HUES64 (cell line): ENCODE measurements at regions not wholly inside any gene's neighbourhood (a gene's known extent, or its start where the extent isn't known, plus 50 kb on each side); places are given as distances from the start of the nearest gene placed in this dataset.

Experiments
- H3K27ac ChIP-seq: 2 replicates; pipeline ENCODE4 v1.7.0; 2013; ENCODE audit warnings: low read depth, low read length, inconsistent platforms
- H3K27me3 ChIP-seq: 2 replicates; pipeline ENCODE4 v1.6.1; 2013; ENCODE audit warnings: mild to moderate bottlenecking, low read length; ENCODE audit not compliant: insufficient read depth
- H3K36me3 ChIP-seq: 2 replicates; pipeline ENCODE4 v1.6.1; 2013; ENCODE audit warnings: mild to moderate bottlenecking, low read length; ENCODE audit not compliant: insufficient read depth
- H3K4me1 ChIP-seq: 2 replicates; pipeline ENCODE4 v1.6.1; 2013; ENCODE audit warnings: mild to moderate bottlenecking, low read length, moderate library complexity; ENCODE audit not compliant: insufficient read depth
- H3K4me3 ChIP-seq: 2 replicates; pipeline ENCODE4 v1.5.1; 2013; ENCODE audit warnings: mild to moderate bottlenecking, low read length, moderate library complexity
- H3K9ac ChIP-seq: 2 replicates; pipeline ENCODE4 v1.6.1; 2013; ENCODE audit warnings: mild to moderate bottlenecking, low read depth, low read length
- H3K9me3 ChIP-seq: 2 replicates; pipeline ENCODE4 v1.6.1; 2013; ENCODE audit warnings: low read depth, low read length; ENCODE audit not compliant: insufficient read depth
- WGBS: fragments of 150-250, 120-280 bp; methylation state at CpG from one replicate; pipeline ENCODE4 v1.1.7; 2013; ENCODE audit warnings: missing lambda C conversion rate; 5-methylcytosine and 5-hydroxymethylcytosine counted together

GRCh38 chr14:49972131-49972671 is 79.3 kb downstream of the ARF6 start:
- 65% methylated on average over 5 of the region's 5 CpGs for WGBS
- Histone ChIP-seq H3K27ac (no peak overlapping the region), H3K27me3 (no peaks in the 10 kb centered on the region), H3K4me3 (no peak overlapping the region), H3K9ac (no peak overlapping the region), H3K36me3 (no peaks in the 10 kb centered on the region), H3K4me1 (peaks cover 10% of the 10 kb centered on the region), H3K9me3 (no peaks in the 10 kb centered on the region)

GRCh38 chr14:49972823-49973222 is 79.9 kb downstream of the ARF6 start:
- Histone ChIP-seq H3K9me3 (no peaks in the 10 kb centered on the region), H3K36me3 (no peaks in the 10 kb centered on the region), H3K27ac (no peak overlapping the region), H3K9ac (no peak overlapping the region), H3K4me3 (no peak overlapping the region), H3K27me3 (no peaks in the 10 kb centered on the region), H3K4me1 (peaks cover 10% of the 10 kb centered on the region)
- 82% methylated on average over 4 of the region's 4 CpGs for WGBS

- 73% methylated on average over 2 of the region's 2 CpGs for WGBS
Observed at GRCh38 chr14:49975276-49975675, 82.4 kb downstream of the ARF6 start.

GRCh38 chr14:49975799-49976198 is 82.9 kb downstream of the ARF6 start:
- H3K36me3 ChIP-seq: no peaks in the 10 kb centered on the region
- no peaks in the 10 kb centered on the region for H3K27me3 ChIP-seq
- no peaks in the 10 kb centered on the region for H3K9me3 ChIP-seq
- H3K4me3 ChIP-seq: no peak overlapping the region
- WGBS: 92% methylated on average over 3 of the region's 3 CpGs
- no peak overlapping the region for H3K9ac ChIP-seq
- peaks cover 10% of the 10 kb centered on the region for H3K4me1 ChIP-seq
- H3K27ac ChIP-seq: no peak overlapping the region

More at GRCh38 chr14:49975276-49975675, 82.4 kb downstream of the ARF6 start:
- no peaks in the 10 kb centered on the region for H3K27me3 ChIP-seq
- no peaks in the 10 kb centered on the region for H3K36me3 ChIP-seq
- no peak overlapping the region for H3K27ac ChIP-seq
- no peak overlapping the region for H3K4me3 ChIP-seq
- peaks cover 10% of the 10 kb centered on the region for H3K4me1 ChIP-seq
- no peak overlapping the region for H3K9ac ChIP-seq
- H3K9me3 ChIP-seq: no peaks in the 10 kb centered on the region

DNA sequence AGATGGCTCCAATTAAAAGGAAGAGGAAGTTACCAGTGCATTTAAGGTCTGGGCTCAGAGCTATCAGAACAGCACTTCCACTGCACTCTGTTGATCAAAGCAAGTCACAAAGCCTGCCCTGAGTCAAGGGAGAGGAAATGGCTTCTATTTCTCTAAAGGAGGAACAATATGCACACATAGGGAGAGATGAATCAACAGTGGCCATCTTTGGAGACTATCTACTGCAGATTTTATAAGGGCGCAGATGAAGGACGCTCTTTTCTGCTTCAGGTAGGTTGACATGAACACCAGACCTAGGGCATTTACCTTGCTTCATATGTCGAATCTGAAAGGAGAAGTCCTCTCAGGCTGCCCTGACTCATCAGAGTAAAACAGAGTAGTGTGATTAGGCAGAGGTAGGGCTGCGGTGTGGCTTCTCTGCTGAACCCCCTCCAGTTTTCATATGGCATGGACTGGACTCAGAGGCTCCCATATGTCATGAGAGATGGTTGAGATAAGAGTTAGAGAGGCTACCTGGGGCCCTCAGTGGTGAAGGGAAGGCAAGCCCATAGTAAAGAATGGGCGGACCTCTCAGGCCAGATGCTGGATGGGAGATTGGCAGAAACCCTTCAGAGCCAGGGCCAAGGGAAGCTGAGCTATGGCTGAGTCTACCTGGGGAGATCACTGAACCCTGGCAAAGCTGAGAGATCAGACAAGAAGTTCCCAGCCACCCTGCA is 84.4 kb downstream of the ARF6 start:
- Histone ChIP-seq H3K27me3 (no peaks in the 10 kb centered on the region), H3K27ac (no peak overlapping the region), H3K4me1 (peaks cover 6% of the 10 kb centered on the region), H3K4me3 (no peak overlapping the region), H3K9me3 (no peaks in the 10 kb centered on the region), H3K36me3 (no peaks in the 10 kb centered on the region), H3K9ac (no peak overlapping the region)
- 85% methylated on average over 5 of the region's 5 CpGs for WGBS

GRCh38 chr14:49980027-49980426 is 87.1 kb downstream of the ARF6 start:
- H3K9ac ChIP-seq: no peak overlapping the region
- no peak overlapping the region for H3K4me3 ChIP-seq
- no peak overlapping the region for H3K27ac ChIP-seq
- H3K27me3 ChIP-seq: no peaks in the 10 kb centered on the region
- no peaks in the 10 kb centered on the region for H3K4me1 ChIP-seq
- no peaks in the 10 kb centered on the region for H3K36me3 ChIP-seq
- no peaks in the 10 kb centered on the region for H3K9me3 ChIP-seq

GRCh38 chr14:49982082-49982481 is 89.2 kb downstream of the ARF6 start:
- Histone ChIP-seq H3K27ac (no peak overlapping the region), H3K36me3 (no peaks in the 10 kb centered on the region), H3K4me1 (peaks cover 8% of the 10 kb centered on the region; the same call in 1 of the 2 replicates), H3K9me3 (no peaks in the 10 kb centered on the region), H3K4me3 (no peak overlapping the region), H3K27me3 (no peaks in the 10 kb centered on the region), H3K9ac (no peak overlapping the region)
- 90% methylated on average over 7 of the region's 7 CpGs for WGBS

GRCh38 chr14:49982501-49982951 is 89.6 kb downstream of the ARF6 start:
- Histone ChIP-seq H3K36me3 (no peaks in the 10 kb centered on the region), H3K9me3 (no peaks in the 10 kb centered on the region), H3K9ac (no peak overlapping the region), H3K27me3 (no peaks in the 10 kb centered on the region), H3K27ac (no peak overlapping the region), H3K4me3 (no peak overlapping the region), H3K4me1 (peaks cover 12% of the 10 kb centered on the region; the same call in 1 of the 2 replicates)
- 90% methylated on average over 7 of the region's 9 CpGs for WGBS

- H3K27me3 ChIP-seq: no peaks in the 10 kb centered on the region
- WGBS: 100% methylated on average over 2 of the region's 2 CpGs
- H3K4me3 ChIP-seq: no peak overlapping the region
- peaks cover 12% of the 10 kb centered on the region; the same call in 1 of the 2 replicates for H3K4me1 ChIP-seq
- no peaks in the 10 kb centered on the region for H3K36me3 ChIP-seq
- no peak overlapping the region for H3K27ac ChIP-seq
- H3K9ac ChIP-seq: no peak overlapping the region
- no peaks in the 10 kb centered on the region for H3K9me3 ChIP-seq
Observed at GRCh38 chr14:49984424-49984823, 91.5 kb downstream of the ARF6 start.

DNA sequence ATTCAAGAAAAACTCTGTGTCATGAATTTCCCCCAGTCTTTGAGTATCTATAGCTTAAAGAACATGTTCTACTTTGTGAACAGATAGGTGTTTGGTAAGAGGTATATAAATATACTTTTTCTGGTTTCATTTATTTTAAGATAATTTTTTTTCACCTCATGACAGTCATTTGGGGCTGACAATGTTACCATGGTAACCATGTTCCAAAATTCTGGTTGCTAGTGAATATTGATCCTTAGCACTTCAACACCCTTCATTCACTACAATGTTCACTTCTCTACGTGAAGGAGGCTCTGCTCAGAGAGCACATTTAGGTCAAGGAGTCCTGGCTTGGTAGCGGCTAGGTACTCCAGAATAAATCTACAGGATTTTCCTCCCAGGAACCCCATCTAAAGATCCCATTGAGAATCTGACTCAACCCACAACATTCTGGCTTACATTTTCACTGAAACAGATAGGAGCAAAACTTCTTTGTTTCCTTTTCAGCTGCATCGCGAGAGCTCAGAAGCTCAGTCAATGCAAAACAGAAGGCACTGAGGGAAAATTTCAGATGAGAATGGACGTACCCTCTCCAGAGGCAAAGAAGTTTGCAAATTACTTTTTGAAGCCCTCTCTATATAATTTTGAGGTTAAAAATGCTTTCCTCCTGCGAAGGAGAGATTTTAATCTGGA is 93.6 kb downstream of the ARF6 start:
- H3K36me3 ChIP-seq: no peaks in the 10 kb centered on the region
- no peaks in the 10 kb centered on the region for H3K9me3 ChIP-seq
- peaks cover 12% of the 10 kb centered on the region; the same call in 1 of the 2 replicates for H3K4me1 ChIP-seq
- 81% methylated on average over 6 of the region's 6 CpGs for WGBS
- H3K9ac ChIP-seq: no peak overlapping the region
- no peak overlapping the region for H3K4me3 ChIP-seq
- no peaks in the 10 kb centered on the region for H3K27me3 ChIP-seq
- peak overlapping the region; percentile 43; the same call in 1 of the 2 replicates for H3K27ac ChIP-seq
